SH-SY5Y (cell line): ENCODE measurements at regions not wholly inside any gene's neighbourhood (a gene's known extent, or its start where the extent isn't known, plus 50 kb on each side); places are given as distances from the start of the nearest gene placed in this dataset.

Source experiments
- GATA2 ChIP-seq: IDR thresholded peaks from 2 replicates; pipeline ENCODE4 v1.6.1; 2011; ENCODE audit warnings: mild to moderate bottlenecking, low read depth, low read length
- GATA3 ChIP-seq: IDR thresholded peaks from 2 replicates; pipeline ENCODE4 v1.6.1; 2011; ENCODE audit warnings: low read depth, mild to moderate bottlenecking, low read length, moderate library complexity

DNA sequence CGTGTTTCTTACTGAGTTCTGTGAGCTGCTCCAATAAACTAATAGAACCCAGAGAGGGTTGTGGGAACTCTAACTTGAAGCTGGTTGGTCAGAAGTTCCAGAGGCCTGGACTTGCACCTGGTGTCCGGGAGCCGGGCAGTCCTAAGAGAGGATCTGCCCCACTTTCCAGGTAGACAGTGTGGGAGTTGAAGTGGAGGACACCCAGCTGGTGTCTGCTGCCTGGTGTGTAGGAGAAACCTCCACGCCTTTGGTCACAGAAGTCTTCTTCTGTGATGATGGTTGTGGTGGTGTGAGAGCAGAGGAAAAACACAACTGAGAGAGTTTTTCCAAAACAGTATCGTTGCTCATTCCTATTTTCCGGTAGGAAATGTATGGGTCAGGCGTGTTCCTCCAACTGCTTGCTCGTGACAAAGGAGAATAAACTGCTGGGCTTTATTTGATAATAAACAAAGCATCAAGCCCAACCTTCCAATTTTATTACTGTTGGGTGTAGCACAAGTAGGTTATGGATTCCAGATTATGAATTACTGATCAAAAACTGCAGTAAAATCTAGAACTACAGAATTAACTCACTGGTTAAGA lies 137.0 kb downstream of the KLF13 start:
- TF ChIP-seq GATA3 (no peak), GATA2 (no peak)

DNA sequence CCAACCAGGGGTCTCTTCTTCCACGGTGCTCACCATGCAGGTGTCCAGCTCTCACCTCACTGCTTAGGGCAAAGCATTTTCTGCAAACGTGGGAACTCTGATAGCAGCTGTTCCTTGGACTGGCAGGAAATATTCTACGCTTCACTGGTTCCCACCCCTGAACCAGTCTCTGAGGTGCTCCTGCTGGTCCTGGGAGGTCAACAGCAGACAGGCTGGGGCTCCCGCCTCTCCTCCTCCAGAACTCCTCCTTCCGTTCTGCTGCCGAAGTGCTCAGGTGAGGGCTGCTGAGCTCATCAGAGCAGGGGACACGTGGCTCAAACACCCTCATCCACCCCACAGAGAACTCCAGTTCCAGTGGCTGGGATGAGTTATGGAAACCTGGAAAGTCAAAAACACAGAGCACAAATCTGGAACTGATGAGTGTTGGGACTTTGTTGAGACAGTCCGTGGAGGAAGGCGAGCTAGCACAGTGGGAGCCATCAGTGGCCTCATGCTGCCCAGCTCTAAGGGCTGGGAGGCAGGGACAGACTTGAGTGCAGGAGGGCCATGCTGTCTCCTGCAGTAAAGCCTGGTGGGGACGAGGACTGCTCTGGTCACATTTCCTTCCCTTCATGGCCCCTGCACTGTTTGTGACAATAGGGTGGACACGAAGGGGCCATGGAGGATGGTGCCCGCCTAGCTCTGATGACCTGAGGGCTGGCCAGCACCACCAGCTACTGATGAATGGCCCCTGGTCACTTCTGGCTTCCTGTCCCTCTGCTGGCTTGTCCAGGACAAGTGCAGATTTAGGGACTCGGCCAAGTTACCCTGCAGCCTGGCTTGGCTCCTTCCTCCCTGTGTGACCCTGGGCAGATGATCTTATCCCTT lies 137.8 kb downstream of the KLF13 start:
- no peak for TF ChIP-seq GATA2
- no peak for TF ChIP-seq GATA3

DNA sequence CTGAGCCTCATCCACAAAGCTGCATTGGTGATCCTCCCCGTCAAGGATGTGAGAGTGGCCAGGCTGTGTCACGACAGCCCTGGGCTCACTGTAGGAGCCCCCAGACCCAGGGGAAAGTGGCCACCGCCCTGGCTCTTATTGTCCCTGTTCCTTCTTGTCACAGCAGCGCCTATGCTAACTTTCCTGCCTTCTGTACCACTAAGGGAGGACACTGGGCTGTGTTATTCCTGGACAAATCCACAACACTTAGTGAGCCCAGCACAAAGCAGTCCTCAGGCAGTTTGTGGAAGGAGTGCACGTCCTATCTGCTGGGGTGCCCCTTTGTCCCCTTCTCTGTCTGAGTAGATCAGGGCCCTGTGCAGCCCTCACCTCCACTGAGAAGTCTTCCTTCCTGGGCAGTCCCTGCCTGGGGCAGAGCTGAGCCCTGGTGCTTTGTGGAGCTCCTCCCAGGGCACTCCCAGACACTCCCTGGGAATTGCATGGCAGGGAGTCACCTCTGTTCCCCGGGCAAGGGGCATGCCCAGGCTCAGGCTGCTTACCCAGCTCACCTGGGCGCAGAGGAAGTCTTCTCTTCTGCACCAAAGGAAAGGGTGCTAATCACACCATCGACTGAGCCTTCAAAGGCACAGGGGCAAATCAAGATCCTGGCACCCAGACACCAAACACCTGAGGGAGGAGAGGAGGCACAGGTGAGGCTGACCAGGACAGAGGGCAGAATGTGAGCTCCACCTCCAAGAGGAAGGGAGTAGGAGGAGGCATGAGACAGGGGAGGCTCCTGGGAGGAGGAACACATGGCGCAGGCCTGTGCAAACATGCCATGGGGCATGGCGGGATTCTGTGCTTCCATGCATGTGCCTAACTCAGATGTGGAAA lies 138.7 kb downstream of the KLF13 start:
- no peak for TF ChIP-seq GATA2
- TF ChIP-seq GATA3: no peak

DNA sequence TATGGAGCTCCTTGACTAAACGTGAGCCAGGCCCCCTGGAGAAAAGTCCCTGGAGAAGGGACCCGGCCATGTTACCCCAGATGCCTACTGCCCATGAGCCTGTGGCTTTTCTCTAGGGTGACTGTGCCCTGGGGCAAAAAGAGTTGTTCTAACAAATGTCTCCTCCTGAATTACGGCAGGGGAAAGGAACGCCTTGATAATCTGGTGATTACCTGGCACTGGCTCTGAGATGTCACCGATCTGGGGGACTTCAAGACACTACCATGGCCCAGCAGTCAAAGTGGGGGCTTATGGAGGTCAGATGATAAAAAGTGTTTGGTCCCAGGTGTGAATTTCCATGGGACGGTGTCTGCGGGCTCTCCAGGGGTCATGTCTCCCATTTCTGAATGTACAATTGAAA lies 140.7 kb downstream of the KLF13 start:
- TF ChIP-seq GATA2: no peak

DNA sequence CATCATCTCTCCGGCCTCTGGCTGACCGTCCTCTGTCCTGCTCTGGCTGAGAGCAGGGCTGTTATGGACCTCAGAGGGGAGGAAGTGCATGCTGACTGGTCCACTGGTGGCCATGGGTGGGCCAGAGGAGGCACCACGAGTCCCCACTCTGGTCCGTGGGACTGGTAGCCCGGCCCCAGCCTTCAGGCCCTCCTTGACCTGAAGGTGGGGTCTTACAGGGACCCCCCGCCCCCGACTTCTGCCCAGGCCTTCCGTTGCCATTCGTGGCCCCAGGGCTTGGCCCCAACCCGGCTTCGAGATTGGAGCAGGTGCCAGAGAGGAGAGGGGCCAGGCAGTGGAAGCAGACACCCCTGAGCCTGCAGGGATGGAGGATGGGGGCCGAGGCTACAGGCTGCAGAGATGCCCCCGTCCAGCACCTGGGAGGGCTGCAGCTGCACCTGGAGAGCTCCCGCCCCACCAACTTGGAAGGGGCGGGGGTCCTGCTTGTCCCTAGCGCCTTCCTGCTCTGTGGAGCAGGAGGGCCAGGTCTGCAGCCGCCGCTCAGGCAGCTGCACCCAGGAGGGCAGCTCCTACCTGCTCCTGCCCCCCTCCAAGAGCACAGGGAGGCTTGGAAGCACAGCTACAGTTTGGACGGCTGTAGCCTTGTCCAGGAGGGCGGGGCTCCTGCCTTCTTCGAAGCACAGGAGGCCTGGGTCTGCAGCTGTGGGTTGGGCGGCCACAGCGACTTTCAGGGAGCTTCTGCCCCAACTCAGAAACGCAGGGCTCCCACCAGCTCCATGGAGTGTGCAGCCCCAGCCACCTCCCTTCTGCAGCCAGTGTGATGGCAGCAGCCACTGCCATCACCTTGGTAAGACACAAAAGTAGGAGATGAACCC lies 142.5 kb downstream of the KLF13 start:
- TF ChIP-seq GATA2: no peak
- TF ChIP-seq GATA3: no peak

DNA sequence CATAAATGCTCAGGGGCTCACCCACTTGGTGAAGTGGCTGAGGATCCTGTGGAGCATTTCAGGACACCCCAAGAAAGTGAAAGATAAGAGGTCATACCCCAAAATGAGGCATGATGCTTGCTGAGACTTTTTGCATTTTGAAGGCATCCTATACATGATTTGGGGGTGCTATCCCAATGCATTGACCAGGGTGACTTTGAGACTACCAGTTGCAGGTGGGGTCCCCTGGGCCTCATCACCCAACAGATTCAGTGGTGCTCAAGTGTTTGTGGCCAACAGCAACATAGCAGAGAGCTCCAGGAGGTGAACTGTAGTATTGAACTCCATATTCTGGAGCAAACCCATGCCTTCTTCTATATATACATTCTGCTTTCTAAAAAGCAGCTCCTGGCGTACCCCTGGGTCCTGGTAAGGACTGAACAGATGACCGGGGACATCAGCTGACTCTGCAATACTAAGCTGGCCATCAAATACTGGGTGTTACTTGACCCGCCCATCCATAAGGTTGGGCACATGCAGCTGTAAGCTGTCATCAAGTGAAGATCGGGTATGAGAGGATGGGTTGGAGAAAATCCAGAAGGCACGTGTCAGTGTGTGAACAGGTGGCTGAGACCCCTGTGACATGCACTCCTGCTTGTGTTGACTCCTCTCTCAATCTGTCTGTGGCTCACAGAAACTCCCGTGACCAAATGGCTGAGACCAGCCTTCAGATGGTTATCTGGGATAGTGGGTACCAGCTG lies 143.3 kb downstream of the KLF13 start:
- TF ChIP-seq GATA3 (no peak), GATA2 (no peak)

DNA sequence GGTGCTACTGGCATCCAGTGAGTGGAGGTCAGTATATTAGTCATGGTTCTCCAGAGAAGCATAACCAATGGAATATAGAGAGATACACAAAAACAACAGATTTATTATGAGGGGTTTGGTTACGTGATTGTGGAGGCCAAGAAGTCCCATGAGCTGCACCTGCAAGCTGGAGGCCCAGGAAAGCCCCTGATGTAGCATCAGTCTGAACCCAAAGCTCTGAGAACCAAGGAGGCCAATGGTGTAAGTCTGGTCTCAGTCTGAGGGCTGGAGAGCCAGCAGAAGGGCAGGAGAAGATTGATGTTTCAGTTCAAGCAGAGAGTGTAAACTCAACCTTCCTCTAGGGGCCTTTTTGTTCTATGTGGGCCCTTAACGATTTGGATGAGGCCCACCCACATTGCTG lies 144.1 kb downstream of the KLF13 start:
- TF ChIP-seq GATA2 (no peak), GATA3 (no peak)

DNA sequence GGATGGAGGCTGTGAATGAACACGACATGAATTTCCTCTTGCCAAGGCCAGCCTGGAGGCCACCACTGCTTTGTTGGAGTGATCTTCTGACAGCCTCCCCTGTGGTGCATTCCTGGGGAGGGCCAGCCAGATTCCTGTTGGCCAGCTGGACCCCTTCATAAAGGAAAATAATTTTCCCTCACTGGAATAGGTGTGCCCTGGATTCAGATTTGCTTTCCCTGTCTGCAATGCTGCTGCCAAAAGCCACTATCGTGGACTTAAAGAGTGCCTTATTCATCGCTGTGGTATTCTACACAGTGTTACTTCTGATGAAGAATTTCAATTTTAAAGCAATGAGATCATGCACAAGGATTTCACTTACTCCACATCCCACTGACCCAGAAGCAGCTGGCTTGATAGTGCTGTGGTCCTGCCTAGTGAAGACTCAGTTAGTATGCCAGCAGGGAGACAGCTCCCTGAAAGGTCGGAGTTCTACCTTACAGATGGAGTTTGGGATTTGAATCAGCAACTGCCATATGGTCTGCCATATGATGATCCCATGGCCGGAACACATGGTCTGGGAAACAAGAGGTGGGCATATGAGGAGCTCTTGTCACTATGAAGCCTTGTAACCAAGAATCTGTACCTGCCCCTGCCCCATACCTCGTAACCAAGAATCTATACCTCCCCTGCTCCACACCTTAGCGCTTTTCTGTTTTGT lies 145.2 kb downstream of the KLF13 start:
- TF ChIP-seq GATA2 (no peak), GATA3 (no peak)

DNA sequence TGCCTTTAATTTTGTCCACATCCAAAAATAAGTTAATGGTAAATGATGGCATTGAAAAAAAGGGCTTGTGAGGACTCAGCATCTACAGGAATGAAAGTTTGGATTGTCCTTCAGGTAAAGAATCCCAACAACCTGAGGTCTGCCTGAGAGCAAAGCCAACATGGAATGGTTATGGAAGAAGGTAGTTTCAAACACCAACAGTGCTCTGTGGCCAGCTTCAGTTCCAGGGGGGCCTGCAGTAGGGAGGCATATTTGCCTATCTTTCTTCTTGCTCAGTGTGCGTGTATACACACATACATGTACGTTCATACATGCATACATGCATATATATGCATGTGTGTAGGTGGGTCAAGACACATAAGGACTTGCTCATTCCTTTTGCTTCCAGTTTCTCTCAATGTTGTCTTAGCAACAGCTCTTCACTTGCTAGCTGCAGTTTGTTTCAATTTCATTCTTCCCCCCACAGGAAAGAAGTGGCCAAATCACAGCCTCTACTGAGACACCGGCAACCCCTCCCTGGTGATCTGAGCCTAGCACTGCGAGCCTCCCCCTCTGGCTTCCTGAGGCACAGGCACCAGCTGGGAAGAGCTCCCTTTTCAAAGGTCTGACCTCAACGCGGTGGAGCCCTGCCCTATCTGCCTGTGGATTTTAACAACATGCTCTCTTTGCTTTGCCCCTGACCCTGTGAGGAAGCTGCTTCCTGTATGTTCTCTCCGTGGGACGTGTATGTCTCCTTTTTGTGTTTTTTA lies 146.2 kb downstream of the KLF13 start:
- no peak for TF ChIP-seq GATA3
- TF ChIP-seq GATA2: no peak

DNA sequence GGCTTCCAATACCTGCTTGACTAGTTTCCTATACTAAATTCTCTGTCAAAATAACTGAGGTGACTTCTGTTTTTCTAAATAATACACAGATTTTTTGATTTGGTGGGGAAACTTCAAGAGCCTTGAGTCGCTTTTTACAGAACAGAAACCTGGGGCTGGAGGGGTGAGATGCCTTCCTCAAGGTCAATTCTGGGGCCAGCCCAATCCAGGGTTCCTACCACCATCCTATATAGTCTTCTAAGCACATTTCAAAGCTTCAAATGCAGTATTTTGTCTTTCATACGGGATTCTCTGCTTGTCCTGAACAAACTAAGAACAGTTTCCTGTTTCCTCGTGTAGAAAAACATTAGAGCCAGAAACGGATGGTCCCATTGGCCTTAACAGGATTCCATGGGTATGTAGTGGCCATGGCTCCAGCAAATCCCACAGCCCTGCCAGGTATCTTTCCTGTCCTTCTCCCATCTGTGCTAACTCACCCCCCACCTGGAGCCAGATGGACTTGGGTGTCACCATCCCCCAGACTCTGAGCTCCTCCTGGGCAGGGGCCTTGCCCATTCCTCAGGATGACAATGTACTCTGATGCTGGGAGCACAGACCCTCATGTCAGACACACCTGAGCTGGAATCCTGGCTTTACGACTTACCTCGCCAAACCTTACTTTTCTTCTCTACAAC lies 146.9 kb downstream of the KLF13 start:
- no peak for TF ChIP-seq GATA3
- no peak for TF ChIP-seq GATA2

DNA sequence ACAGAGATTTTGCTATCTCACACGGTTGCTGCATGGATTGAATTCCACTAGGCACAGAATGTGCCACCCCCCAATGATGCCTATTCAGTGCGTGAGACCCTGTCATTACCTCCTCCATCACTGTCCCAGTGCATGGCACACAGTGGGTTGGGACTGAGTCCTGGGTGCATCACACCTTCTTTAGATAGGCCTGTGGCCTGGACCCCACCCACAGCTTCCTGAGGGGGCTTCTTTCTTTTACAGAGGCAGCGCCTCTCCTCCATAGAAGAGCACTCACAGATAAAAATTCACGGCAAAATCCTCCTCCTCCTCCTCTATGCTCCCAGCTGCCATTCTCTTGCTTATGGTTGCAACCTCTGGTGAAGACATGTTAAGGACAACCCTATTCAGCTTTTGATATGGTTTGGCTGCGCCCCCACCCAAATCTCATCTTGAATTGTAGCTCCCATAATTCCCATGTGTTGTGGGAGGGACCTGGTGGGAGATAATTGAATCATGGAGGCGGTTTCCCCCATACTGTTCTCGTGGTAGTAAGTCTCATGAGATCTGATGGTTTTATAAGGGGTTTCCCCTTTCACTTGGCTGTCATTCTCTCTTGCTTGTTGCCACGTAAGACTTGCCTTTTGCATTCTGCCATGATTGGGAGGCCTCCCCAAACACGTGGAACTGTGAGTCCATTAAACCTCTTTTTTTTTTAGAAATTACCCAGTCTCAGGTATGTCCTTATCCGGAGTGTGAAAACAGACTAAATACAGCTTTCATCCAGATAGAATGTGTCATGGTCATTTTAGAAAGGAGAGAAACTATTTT lies 147.6 kb downstream of the KLF13 start:
- TF ChIP-seq GATA2: no peak
- no peak for TF ChIP-seq GATA3
